CD4-positive, CD25-positive, alpha-beta regulatory T cell (primary cell): ENCODE measurements at regions not wholly inside any gene's neighbourhood (a gene's known extent, or its start where the extent isn't known, plus 50 kb on each side); places are given as distances from the start of the nearest gene placed in this dataset.

Experiments used
- ATAC-seq, 2 donors: fragments of 150-1000 bp; cut with Tn5 transposase; one replicate each; pipeline ENCODE4 v1.10.0; 2021; ENCODE audit warnings: low read depth in 2 of 2, moderate number of reproducible peaks in 2 of 2, moderate library complexity in 1 of 2
- DNase-seq, 3 donors: peaks; one replicate each; pipeline versions ENCODE4 v3.0.0 to v3.0.0-alpha.2; 2012 to 2022; ENCODE audit warnings: mixed read lengths in 1 of 3
- H3K27ac ChIP-seq: one replicate; pipeline ENCODE4 v1.7.0; 2013; ENCODE audit warnings: mild to moderate bottlenecking, low read length; ENCODE audit not compliant: insufficient read depth, poor library complexity, severe bottlenecking
- H3K27me3 ChIP-seq: one replicate; pipeline ENCODE4 v1.7.0; 2013; ENCODE audit warnings: low read length; ENCODE audit not compliant: control insufficient read depth, insufficient read depth
- H3K36me3 ChIP-seq: one replicate; pipeline ENCODE4 v1.7.0; 2013; ENCODE audit warnings: mild to moderate bottlenecking, low read length, moderate library complexity; ENCODE audit not compliant: control insufficient read depth, insufficient read depth
- H3K4me1 ChIP-seq: 2 replicates; pipeline ENCODE4 v1.7.0; 2013; ENCODE audit warnings: mild to moderate bottlenecking, low read length; ENCODE audit not compliant: insufficient read depth, control insufficient read depth, poor library complexity, severe bottlenecking
- H3K4me3 ChIP-seq: one replicate; pipeline ENCODE4 v1.7.0; 2013; ENCODE audit warnings: low read depth, mild to moderate bottlenecking, low read length, moderate library complexity
- H3K9me3 ChIP-seq, 2 experiments: 1 replicate in 1 of 2; 2 replicates in 1 of 2; pipeline ENCODE4 v1.7.0; 2013; ENCODE audit warnings: low read length in 2 of 2, mild to moderate bottlenecking in 1 of 2, moderate library complexity in 1 of 2; ENCODE audit not compliant: control insufficient read depth in 2 of 2
- H3K27ac Mint-ChIP-seq, 3 donors: one replicate each; pipeline ENCODE4 v1.8.0; 2020 to 2022; ENCODE audit warnings: mild to moderate bottlenecking in 3 of 3, mixed read lengths in 3 of 3, moderate library complexity in 2 of 3
- H3K27me3 Mint-ChIP-seq: one replicate; pipeline ENCODE4 v1.8.0; 2022; ENCODE audit warnings: mild to moderate bottlenecking, mixed read lengths
- H3K36me3 Mint-ChIP-seq: one replicate; pipeline ENCODE4 v1.8.0; 2020; ENCODE audit warnings: mixed read lengths
- H3K4me1 Mint-ChIP-seq, 4 donors: one replicate each; pipeline ENCODE4 v1.8.0; 2020 to 2022; ENCODE audit warnings: mixed read lengths in 4 of 4, mild to moderate bottlenecking in 1 of 4
- H3K4me3 Mint-ChIP-seq, 4 donors: one replicate each; pipeline ENCODE4 v1.8.0; 2020 to 2022; ENCODE audit warnings: mild to moderate bottlenecking in 4 of 4, mixed read lengths in 4 of 4, moderate library complexity in 3 of 4
- H3K9me3 Mint-ChIP-seq, 7 donors: one replicate each; pipeline ENCODE4 v1.8.0; 2020 to 2022; ENCODE audit warnings: mixed read lengths in 7 of 7, mild to moderate bottlenecking in 3 of 7, moderate library complexity in 2 of 7

DNA sequence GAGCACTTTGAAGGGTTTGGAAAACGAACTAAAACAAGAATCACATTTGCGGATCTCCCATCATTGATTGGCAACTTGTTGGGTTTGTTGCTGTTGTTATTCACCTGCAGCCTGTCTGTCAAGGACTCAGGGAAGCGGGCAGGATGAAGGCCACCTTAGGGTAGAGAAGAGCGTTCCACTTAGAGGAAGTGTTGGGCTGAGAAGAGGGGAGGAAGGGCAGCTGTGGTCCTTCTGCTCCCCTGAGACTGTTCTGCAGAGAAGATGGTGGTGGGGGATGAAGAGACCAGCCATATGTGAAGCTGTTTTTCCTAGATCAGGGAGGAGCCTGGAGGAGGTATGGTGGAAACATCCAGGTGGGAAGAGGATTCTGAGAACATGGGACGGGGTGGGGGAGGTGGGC is 70.6 kb upstream of the CPEB4 start:
- H3K9me3 ChIP-seq = peaks cover 0 to 8% of the 10 kb centered on the region in 2 experiments
- Mint-ChIP-seq H3K4me1 (peaks cover 0 to 20% (median 12%) of the 10 kb centered on the region in 4 donors), H3K27ac (peak overlapping the region in 1 of 3 donors; percentile 65), H3K9me3 (peaks cover 0 to 10% (median 0%) of the 10 kb centered on the region in 7 donors), H3K4me3 (no peak overlapping the region), H3K36me3 (peaks cover 3% of the 10 kb centered on the region), H3K27me3 (peaks cover 17% of the 10 kb centered on the region)
- H3K27me3 ChIP-seq = no peaks in the 10 kb centered on the region
- H3K36me3 ChIP-seq = no peaks in the 10 kb centered on the region
- no peak overlapping the region for H3K27ac ChIP-seq
- H3K4me3 ChIP-seq = no peak overlapping the region
- ATAC-seq (no peak), DNase-seq (no peak)
- peaks cover 8% of the 10 kb centered on the region for H3K4me1 ChIP-seq

DNA sequence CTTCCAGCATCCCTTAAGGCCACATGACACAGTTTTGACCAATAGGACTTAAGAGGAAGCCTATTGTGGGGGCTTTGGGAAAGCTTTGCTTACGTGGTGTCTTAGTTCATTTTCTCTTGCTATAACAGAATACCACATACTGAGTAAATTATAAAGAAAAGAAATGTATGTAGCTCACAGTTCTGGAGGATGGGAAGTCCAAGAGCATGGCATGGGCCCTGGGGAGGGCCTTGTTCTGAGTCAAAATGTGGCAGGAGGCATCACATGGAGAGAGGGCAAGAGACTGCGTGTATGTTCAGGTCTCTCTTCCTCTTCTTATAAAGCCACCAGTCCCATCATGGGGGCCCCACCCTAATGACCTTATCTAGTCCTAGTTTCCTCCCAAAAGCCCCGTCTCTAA is 68.6 kb upstream of the CPEB4 start:
- H3K4me3 ChIP-seq = no peak overlapping the region
- H3K4me1 ChIP-seq = peaks cover 8% of the 10 kb centered on the region

DNA sequence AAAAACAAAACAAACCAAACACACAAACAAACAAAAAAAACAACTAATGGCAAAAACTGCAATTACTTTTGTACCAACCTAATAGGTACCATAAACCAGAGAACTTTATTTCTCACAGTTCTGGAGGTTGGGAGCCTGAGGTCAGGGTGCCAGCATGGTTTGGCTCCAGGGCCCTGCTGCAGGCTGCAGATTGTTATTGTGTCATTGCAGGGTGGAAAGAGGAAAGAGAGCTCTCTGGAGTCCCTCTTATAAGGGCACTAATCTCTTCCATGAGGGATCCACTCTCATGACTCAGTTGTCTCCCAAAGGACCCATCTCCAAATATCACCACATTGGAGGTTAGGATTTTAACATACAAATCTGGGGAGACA is 64.9 kb upstream of the CPEB4 start:
- Histone ChIP-seq H3K4me1 (peaks cover 8% of the 10 kb centered on the region), H3K27ac (no peak overlapping the region), H3K36me3 (no peaks in the 10 kb centered on the region), H3K27me3 (no peaks in the 10 kb centered on the region), H3K9me3 (peaks cover 0 to 8% of the 10 kb centered on the region in 2 experiments), H3K4me3 (no peak overlapping the region)
- H3K4me1 Mint-ChIP-seq = peaks cover 0 to 23% (median 12%) of the 10 kb centered on the region in 4 donors
- peaks cover 9% of the 10 kb centered on the region for H3K36me3 Mint-ChIP-seq
- H3K9me3 Mint-ChIP-seq = peaks cover 0 to 9% (median 1%) of the 10 kb centered on the region in 7 donors
- no peak overlapping the region for H3K4me3 Mint-ChIP-seq
- H3K27me3 Mint-ChIP-seq = peaks cover 9% of the 10 kb centered on the region
- DNase-seq (no peak), ATAC-seq (no peak)
- H3K27ac Mint-ChIP-seq = no peak overlapping the region

More for the DNA sequence above, 68.6 kb upstream of the CPEB4 start:
- no peaks in the 10 kb centered on the region for H3K27me3 ChIP-seq
- Mint-ChIP-seq H3K4me1 (peaks cover 0 to 23% (median 12%) of the 10 kb centered on the region in 4 donors), H3K4me3 (no peak overlapping the region), H3K9me3 (peaks cover 0 to 10% (median 0%) of the 10 kb centered on the region in 7 donors), H3K36me3 (peaks cover 3% of the 10 kb centered on the region), H3K27me3 (peaks cover 9% of the 10 kb centered on the region), H3K27ac (no peak overlapping the region)
- peaks cover 0 to 8% of the 10 kb centered on the region in 2 experiments for H3K9me3 ChIP-seq
- H3K36me3 ChIP-seq = no peaks in the 10 kb centered on the region
- no peak overlapping the region for H3K27ac ChIP-seq
- DNase-seq (no peak), ATAC-seq (no peak)

DNA sequence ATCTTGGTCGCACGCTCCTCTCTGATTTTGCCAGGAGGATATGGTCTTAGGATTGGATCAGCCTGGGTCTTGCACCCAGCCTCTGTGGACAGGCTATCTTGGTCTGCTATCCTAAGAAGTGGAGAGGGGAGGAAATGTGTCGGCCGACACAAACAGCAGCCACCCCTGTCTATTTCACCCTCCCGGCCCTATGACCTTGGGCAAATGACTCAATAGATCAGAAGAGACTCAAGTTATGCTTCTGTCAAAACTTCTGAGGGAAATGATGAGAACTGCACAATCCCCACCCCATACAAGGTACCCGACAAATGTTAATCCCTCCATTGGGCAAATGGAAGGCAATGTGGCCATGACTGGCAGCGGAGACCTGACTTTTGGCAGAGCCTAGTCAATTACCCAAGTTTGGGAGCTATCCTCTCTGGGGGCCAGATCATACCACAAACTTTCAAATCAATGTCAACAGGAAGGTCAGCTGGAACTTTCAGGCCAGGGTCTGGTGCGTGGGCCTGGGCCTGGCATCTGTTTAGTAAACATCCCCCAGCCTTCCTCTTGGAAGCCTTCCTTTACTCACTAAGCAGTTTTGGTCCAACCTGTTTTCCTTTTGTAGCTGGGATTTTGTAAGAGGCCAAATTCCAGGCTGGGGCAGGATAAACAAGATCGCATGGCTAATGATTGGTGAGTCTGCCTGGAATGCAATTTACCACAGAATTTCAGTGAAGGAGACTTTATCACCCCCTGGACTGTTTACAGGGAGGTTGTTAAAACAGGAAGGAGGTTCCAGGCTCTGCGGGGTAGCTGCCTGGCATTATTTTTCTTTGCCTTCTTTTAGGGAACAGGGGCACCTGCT is 64.2 kb upstream of the CPEB4 start:
- H3K27me3 ChIP-seq = no peaks in the 10 kb centered on the region
- Mint-ChIP-seq H3K27me3 (peaks cover 9% of the 10 kb centered on the region), H3K9me3 (peaks cover 0 to 8% (median 1%) of the 10 kb centered on the region in 7 donors), H3K4me1 (peaks cover 0 to 23% (median 12%) of the 10 kb centered on the region in 4 donors), H3K36me3 (peaks cover 8% of the 10 kb centered on the region), H3K27ac (peak overlapping the region in 1 of 3 donors; percentile 21), H3K4me3 (no peak overlapping the region)
- H3K4me3 ChIP-seq = no peak overlapping the region
- no peaks in the 10 kb centered on the region for H3K36me3 ChIP-seq
- H3K9me3 ChIP-seq = peaks cover 0 to 7% of the 10 kb centered on the region in 2 experiments
- DNase-seq (no peak), ATAC-seq (no peak)
- H3K4me1 ChIP-seq = peaks cover 8% of the 10 kb centered on the region
- H3K27ac ChIP-seq = no peak overlapping the region

DNA sequence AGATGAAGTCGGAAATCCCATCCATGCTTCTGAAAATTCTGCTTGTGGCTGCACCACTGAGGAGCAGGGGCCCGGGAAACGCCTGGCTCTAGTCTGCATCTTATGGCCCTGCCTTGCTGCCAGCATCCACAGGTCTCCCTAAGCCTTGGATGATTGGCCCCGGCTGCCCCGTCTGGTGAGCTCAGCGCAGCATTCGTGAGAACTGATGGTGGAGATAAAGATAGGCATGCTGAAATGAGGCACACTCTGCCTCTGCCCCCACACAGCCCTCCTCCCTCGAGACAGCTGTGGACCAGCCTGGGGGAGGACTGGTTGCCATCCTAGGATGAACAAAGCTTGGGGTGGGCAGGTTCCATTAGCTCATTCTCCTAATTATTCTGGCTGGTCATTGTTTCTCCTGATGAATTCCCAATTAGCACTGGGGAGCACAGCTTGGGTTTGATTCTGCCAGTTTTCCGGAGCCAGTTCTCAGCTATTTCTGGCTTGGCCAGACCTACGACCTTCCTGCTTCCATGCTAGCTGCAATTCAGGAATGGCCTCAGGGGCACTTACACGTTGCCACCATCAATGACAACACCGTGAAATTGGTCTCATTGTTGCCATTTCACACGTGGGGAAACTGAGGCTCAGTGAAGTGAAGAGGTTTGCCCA is 62.8 kb upstream of the CPEB4 start:
- Mint-ChIP-seq H3K4me3 (no peak overlapping the region), H3K27me3 (peaks cover 9% of the 10 kb centered on the region), H3K9me3 (peaks cover 0 to 8% (median 1%) of the 10 kb centered on the region in 7 donors), H3K4me1 (peaks cover 0 to 21% (median 12%) of the 10 kb centered on the region in 4 donors), H3K36me3 (peaks cover 8% of the 10 kb centered on the region), H3K27ac (no peak overlapping the region)
- no peak overlapping the region for H3K27ac ChIP-seq
- H3K36me3 ChIP-seq = no peaks in the 10 kb centered on the region
- H3K4me1 ChIP-seq = peaks cover 8% of the 10 kb centered on the region
- no peaks in the 10 kb centered on the region for H3K9me3 ChIP-seq
- ATAC-seq (no peak), DNase-seq (no peak)
- no peaks in the 10 kb centered on the region for H3K27me3 ChIP-seq
- H3K4me3 ChIP-seq = no peak overlapping the region

DNA sequence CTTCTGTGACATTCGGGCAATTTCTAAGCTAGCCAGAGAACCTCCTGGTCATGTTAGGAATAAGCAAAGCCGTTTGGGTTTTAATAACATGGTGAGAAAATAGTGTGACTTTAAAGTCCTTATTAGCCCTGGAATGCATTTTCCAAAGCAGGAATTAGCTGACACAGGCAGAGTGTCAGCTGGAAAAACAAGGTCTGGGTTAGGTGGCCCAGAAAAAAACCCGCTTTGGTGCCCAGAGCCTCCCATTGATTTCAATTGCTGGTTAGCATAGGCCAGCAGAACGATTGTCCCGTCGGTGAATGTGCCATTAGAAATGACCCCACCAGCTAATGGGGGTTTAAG is 62.1 kb upstream of the CPEB4 start:
- no peak for DNase-seq
- Mint-ChIP-seq H3K9me3 (peaks cover 0 to 8% (median 1%) of the 10 kb centered on the region in 7 donors), H3K36me3 (peaks cover 8% of the 10 kb centered on the region), H3K4me3 (no peak overlapping the region), H3K27ac (no peak overlapping the region), H3K27me3 (peaks cover 7% of the 10 kb centered on the region), H3K4me1 (peaks cover 0 to 14% (median 7%) of the 10 kb centered on the region in 4 donors)
- Histone ChIP-seq H3K4me1 (peaks cover 7% of the 10 kb centered on the region), H3K27ac (no peak overlapping the region), H3K36me3 (no peaks in the 10 kb centered on the region), H3K27me3 (no peaks in the 10 kb centered on the region), H3K9me3 (no peaks in the 10 kb centered on the region), H3K4me3 (no peak overlapping the region)
- no peak for ATAC-seq

DNA sequence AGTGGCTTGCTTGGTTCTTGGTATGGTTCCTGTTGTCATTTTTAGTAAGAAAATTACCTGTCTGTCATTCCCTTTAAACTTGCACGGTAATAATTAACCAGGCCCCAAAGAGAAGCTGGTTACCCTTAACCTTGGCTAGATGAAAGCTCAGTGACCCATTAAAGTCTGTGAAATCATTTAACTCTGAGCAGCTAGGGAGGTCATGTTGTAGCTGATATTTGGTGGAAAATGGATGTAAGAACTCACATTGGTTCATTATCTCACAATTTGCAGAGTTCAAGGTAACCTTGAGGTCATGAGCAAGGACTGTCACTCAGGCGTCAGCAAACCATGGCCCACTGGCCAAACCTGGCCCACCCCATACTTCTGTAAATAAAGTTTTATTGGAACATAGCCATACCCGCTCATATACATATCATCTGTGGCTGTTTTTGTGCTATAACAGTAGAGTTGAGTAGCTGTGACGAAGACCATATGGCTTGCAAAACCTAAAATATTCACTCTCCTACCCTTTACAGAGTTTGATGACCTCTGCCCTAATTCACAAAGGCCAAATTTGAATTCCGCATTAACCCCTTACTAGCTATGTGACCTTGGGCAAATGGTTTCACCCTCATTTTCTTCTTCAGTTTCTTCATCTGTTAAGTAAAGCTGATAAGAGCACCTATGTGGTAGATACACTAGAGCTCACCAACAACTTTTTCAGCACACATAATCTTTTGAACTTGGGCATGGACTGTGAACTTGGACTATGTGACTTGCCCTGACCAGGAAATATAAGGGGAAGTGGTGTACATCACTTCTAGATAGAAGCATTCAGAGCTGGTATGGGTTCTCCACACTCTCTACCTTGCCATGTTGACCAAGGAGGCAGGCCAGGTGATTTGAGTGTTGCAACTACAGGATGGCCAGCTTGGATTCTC is 61.5 kb upstream of the CPEB4 start:
- H3K27ac Mint-ChIP-seq = no peak overlapping the region
- no peak for ATAC-seq
- H3K27me3 ChIP-seq = no peaks in the 10 kb centered on the region
- H3K4me1 ChIP-seq = peaks cover under 1% of the 10 kb centered on the region
- H3K27ac ChIP-seq = no peak overlapping the region
- no peak overlapping the region for H3K4me3 ChIP-seq
- H3K36me3 Mint-ChIP-seq = peaks cover 8% of the 10 kb centered on the region
- H3K4me1 Mint-ChIP-seq = peaks cover 0 to 7% (median under 1%) of the 10 kb centered on the region in 4 donors
- H3K36me3 ChIP-seq = no peaks in the 10 kb centered on the region
- H3K9me3 Mint-ChIP-seq = peaks cover 0 to 8% (median 1%) of the 10 kb centered on the region in 7 donors
- peaks cover under 1% of the 10 kb centered on the region for H3K27me3 Mint-ChIP-seq
- H3K9me3 ChIP-seq = no peaks in the 10 kb centered on the region
- no peak for DNase-seq
- H3K4me3 Mint-ChIP-seq = no peak overlapping the region
